B cell (primary cell): ENCODE measurements at regions not wholly inside any gene's neighbourhood (a gene's known extent, or its start where the extent isn't known, plus 50 kb on each side); places are given as distances from the start of the nearest gene placed in this dataset.

ENCODE experiments used
- ATAC-seq: fragments of 200-7000 bp; cut with Tn5 transposase; one replicate; pipeline ENCODE4 v1.10.0; 2021; ENCODE audit warnings: low read depth, mild to moderate bottlenecking, moderate number of reproducible peaks, moderate library complexity
- CTCF ChIA-PET: fragments of 350-600 bp; sonication (Branson Sonifier 250); formaldehyde crosslinking; loops from one replicate; lab custom pipeline; 2021; ENCODE audit warnings: antibody characterized with exemption, inconsistent platforms; lab: Charles Lee
- POLR2A ChIA-PET: fragments of 350-600 bp; sonication (Branson Sonifier 250); formaldehyde crosslinking; loops from one replicate; lab custom pipeline; 2021; ENCODE audit warnings: antibody characterized with exemption; lab: Charles Lee
- DNase-seq: peaks from one replicate; pipeline ENCODE4 v3.0.0; 2013
- H2AFZ ChIP-seq: 2 replicates; pipeline ENCODE4 v1.6.1; 2012; ENCODE audit warnings: mild to moderate bottlenecking, low read depth, low read length; ENCODE audit not compliant: insufficient read depth, poor library complexity, severe bottlenecking
- H3K27ac ChIP-seq, 2 donors: 1 replicate in 1 of 2; 2 replicates in 1 of 2; pipeline ENCODE4 v1.5.1; 2012 to 2013; ENCODE audit warnings: low read length in 2 of 2, mild to moderate bottlenecking in 2 of 2, moderate library complexity in 1 of 2
- H3K27me3 ChIP-seq, 4 experiments: fragments of 200-600 bp in 1 of 4; sonication (generic) in 1 of 4; replicated peaks in 1 of 4; 1 replicate in 2 of 4; 2 replicates in 2 of 4; pipeline versions ENCODE4 v1.6.1 to v1.7.0; 2013 to 2016; ENCODE audit warnings: low read length in 3 of 4, mild to moderate bottlenecking in 2 of 4, mixed read lengths in 1 of 4, moderate library complexity in 1 of 4; ENCODE audit not compliant: insufficient read depth in 4 of 4, control insufficient read depth in 3 of 4; ENCODE audit errors: control extremely low read depth in 1 of 4
- H3K36me3 ChIP-seq, 2 experiments: replicated peaks in 1 of 2; 1 replicate in 1 of 2; 2 replicates in 1 of 2; pipeline versions ENCODE4 v1.6.1 to v1.7.1; 2013; ENCODE audit warnings: low read length in 1 of 2; ENCODE audit not compliant: insufficient read depth in 2 of 2, control insufficient read depth in 1 of 2; ENCODE audit errors: control extremely low read depth in 1 of 2, extremely low read depth in 1 of 2
- H3K4me1 ChIP-seq, 2 donors: fragments of 200-600 bp in 1 of 2; sonication (generic) in 1 of 2; 1 replicate in 1 of 2; 2 replicates in 1 of 2; pipeline versions ENCODE4 v1.5.1 to v1.6.1; 2013 to 2017; ENCODE audit warnings: low read length in 2 of 2; ENCODE audit not compliant: control insufficient read depth in 2 of 2, insufficient read depth in 2 of 2
- H3K4me2 ChIP-seq: replicated peaks from 2 replicates; pipeline ENCODE3; 2012; ENCODE audit warnings: mild to moderate bottlenecking, low read depth, low read length; ENCODE audit not compliant: poor library complexity, severe bottlenecking
- H3K4me3 ChIP-seq, 5 experiments: fragments of 200-600 bp in 1 of 5; sonication (generic) in 1 of 5; 1 replicate in 3 of 5; 2 replicates in 2 of 5; pipeline versions ENCODE4 v1.5.1 to v1.7.0; 2011 to 2016; ENCODE audit warnings: low read length in 4 of 5, mild to moderate bottlenecking in 4 of 5, low read depth in 2 of 5, control low read depth in 1 of 5, moderate library complexity in 1 of 5; ENCODE audit not compliant: insufficient read depth in 1 of 5; ENCODE audit errors: control extremely low read depth in 1 of 5, extremely low read depth in 1 of 5
- H3K79me2 ChIP-seq: fragments of 200-600 bp; sonication (generic); one replicate; pipeline ENCODE4 v1.6.0; 2016; ENCODE audit warnings: low read length; ENCODE audit not compliant: control insufficient read depth, insufficient read depth
- H3K9ac ChIP-seq: fragments of 200-600 bp; sonication (generic); 2 replicates; pipeline ENCODE4 v1.6.1; 2017; ENCODE audit warnings: mild to moderate bottlenecking, low read length, moderate library complexity
- H3K9me3 ChIP-seq, 3 donors: one replicate each; pipeline versions ENCODE4 v1.6.1 to v1.7.1; 2013; ENCODE audit warnings: low read length in 2 of 3; ENCODE audit not compliant: control insufficient read depth in 2 of 3, insufficient read depth in 1 of 3; ENCODE audit errors: control extremely low read depth in 1 of 3
- H4K20me1 ChIP-seq: 2 replicates; pipeline ENCODE4 v1.6.0; 2012; ENCODE audit warnings: mild to moderate bottlenecking, low read length; ENCODE audit not compliant: insufficient read depth, control insufficient read depth, poor library complexity, severe bottlenecking
- H3K27ac Mint-ChIP-seq: one replicate; pipeline ENCODE4 v1.8.0; 2021; ENCODE audit warnings: mixed read lengths
- H3K27me3 Mint-ChIP-seq: one replicate; pipeline ENCODE4 v1.8.0; 2021; ENCODE audit warnings: mixed read lengths
- H3K4me1 Mint-ChIP-seq: one replicate; pipeline ENCODE4 v1.8.0; 2021; ENCODE audit warnings: mixed read lengths
- H3K4me3 Mint-ChIP-seq: one replicate; pipeline ENCODE4 v1.8.0; 2021; ENCODE audit warnings: mixed read lengths
- H3K9me3 Mint-ChIP-seq: one replicate; pipeline ENCODE4 v1.8.0; 2022; ENCODE audit warnings: mixed read lengths; ENCODE audit not compliant: insufficient read depth
- EZH2 ChIP-seq: IDR thresholded peaks from 2 replicates; pipeline ENCODE4 v1.6.1; 2012; ENCODE audit warnings: borderline replicate concordance, low read depth, mild to moderate bottlenecking, moderate library complexity, low read length; ENCODE audit not compliant: insufficient read depth, poor library complexity, severe bottlenecking
- WGBS: methylation state at CpG from one replicate; pipeline ENCODE4 v1.1.5; 2013; ENCODE audit warnings: missing lambda C conversion rate; ENCODE audit not compliant: insufficient coverage; 5-methylcytosine and 5-hydroxymethylcytosine counted together
- intact Hi-C: fragments of 100-400 bp; cut with micrococcal nuclease; formaldehyde crosslinking; loops from one replicate; pipeline ENCODE4 v1.10.0; 2022
- TF ChIP-seq, protein P1 (sequence below): fragments of 200-600 bp; IDR thresholded peaks from one replicate; pipeline ENCODE4 v1.8.0; 2022; ENCODE audit warnings: antibody characterized with exemption, mild to moderate bottlenecking

DNA sequence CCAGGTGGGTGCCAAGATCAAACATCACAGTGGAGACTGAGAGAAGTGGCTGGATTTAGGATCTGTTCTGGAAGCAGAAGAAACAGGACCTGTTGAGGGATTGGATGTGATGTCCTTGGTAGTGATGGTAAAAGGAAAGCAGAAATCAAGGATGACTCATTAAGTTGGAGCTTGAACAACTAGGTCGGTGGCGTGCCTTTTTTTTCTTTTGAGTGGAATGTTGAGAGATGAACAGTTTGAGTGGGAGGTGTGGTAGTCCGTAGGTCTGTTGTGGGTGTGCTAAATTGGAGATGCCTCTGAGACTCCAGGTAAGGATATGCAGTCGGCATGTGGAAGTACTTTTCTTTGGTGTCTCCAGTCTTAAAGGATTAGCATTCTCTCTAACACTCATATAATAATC lies 92.1 kb upstream of the IL12B start:
- H3K9me3 ChIP-seq: no peaks in the 10 kb centered on the region
- H3K27ac ChIP-seq: no peak overlapping the region
- Mint-ChIP-seq H3K27ac (no peak overlapping the region), H3K9me3 (no peaks in the 10 kb centered on the region), H3K4me1 (peaks cover 21% of the 10 kb centered on the region), H3K27me3 (no peaks in the 10 kb centered on the region), H3K4me3 (no peak overlapping the region)
- intact Hi-C loops: no loop called here
- WGBS: 97% methylated on average over 2 of the region's 4 CpGs
- no peaks in the 10 kb centered on the region for H4K20me1 ChIP-seq
- no peaks in the 10 kb centered on the region for H3K36me3 ChIP-seq
- no peak overlapping the region for H3K4me2 ChIP-seq
- H3K27me3 ChIP-seq: no peaks in the 10 kb centered on the region
- H3K9ac ChIP-seq: no peak overlapping the region
- ATAC-seq (no peak), DNase-seq (no peak)
- H3K4me1 ChIP-seq: peaks cover 16 to 27% of the 10 kb centered on the region in 2 donors
- ChIA-PET CTCF (no interaction called here), POLR2A (interaction anchor here (0.7 kb wide), 1 partner anchor 9 kb away, joined by 4 read pairs; no protein-coding TSS in a partner anchor)
- H3K79me2 ChIP-seq: no peaks in the 10 kb centered on the region
- H3K4me3 ChIP-seq: no peak overlapping the region
- no peak for TF ChIP-seq EZH2
- TF ChIP-seq, protein P1, sequence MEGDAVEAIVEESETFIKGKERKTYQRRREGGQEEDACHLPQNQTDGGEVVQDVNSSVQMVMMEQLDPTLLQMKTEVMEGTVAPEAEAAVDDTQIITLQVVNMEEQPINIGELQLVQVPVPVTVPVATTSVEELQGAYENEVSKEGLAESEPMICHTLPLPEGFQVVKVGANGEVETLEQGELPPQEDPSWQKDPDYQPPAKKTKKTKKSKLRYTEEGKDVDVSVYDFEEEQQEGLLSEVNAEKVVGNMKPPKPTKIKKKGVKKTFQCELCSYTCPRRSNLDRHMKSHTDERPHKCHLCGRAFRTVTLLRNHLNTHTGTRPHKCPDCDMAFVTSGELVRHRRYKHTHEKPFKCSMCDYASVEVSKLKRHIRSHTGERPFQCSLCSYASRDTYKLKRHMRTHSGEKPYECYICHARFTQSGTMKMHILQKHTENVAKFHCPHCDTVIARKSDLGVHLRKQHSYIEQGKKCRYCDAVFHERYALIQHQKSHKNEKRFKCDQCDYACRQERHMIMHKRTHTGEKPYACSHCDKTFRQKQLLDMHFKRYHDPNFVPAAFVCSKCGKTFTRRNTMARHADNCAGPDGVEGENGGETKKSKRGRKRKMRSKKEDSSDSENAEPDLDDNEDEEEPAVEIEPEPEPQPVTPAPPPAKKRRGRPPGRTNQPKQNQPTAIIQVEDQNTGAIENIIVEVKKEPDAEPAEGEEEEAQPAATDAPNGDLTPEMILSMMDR: no peak
- H2AFZ ChIP-seq: no peak overlapping the region

GRCh38 chr5:159422910-159423309 lies 92.6 kb upstream of the IL12B start:
- CTCF ChIA-PET: no interaction called here
- Histone ChIP-seq H3K79me2 (no peaks in the 10 kb centered on the region), H3K36me3 (no peaks in the 10 kb centered on the region), H3K4me1 (peaks cover 21 to 33% of the 10 kb centered on the region in 2 donors), H3K9me3 (no peaks in the 10 kb centered on the region), H2AFZ (no peak overlapping the region), H3K9ac (no peak overlapping the region), H3K4me3 (no peak overlapping the region), H3K27ac (no peak overlapping the region), H3K27me3 (no peaks in the 10 kb centered on the region), H4K20me1 (no peaks in the 10 kb centered on the region), H3K4me2 (no peak overlapping the region)
- Mint-ChIP-seq H3K4me1 (peaks cover 26% of the 10 kb centered on the region), H3K9me3 (no peaks in the 10 kb centered on the region), H3K4me3 (no peak overlapping the region), H3K27me3 (no peaks in the 10 kb centered on the region), H3K27ac (no peak overlapping the region)
- 95% methylated on average over 2 of the region's 2 CpGs for WGBS
- intact Hi-C loops: no loop called here
- TF ChIP-seq EZH2: no peak
- TF ChIP-seq, protein P1: no peak
- no peak for DNase-seq
- POLR2A ChIA-PET: interaction anchor here (0.7 kb wide), 1 partner anchor 8 kb away, joined by 4 read pairs; no protein-coding TSS in a partner anchor
- no peak for ATAC-seq
